ENCODE measurements at regions not wholly inside any gene's neighbourhood (a gene's known extent, or its start where the extent isn't known, plus 50 kb on each side); places are given as distances from the start of the nearest gene placed in this dataset.

- DNase-seq: no peak
- TF ChIP-seq GATA1 (IDR thresholded peaks at IDR 0.05; ENCODE audit: low read depth, low read length) (no peak), POLR2A (IDR thresholded peaks at IDR 0.05; ENCODE audit: low read length) (no peak)
Observed at GRCh38 chr2:104620801-104621200, 233.1 kb upstream of the POU3F3 start.

GRCh38 chr2:104635608-104636007 lies 218.3 kb upstream of the POU3F3 start:
- DNase-seq: no peak
- TF ChIP-seq GATA1 (IDR thresholded peaks at IDR 0.05; ENCODE audit: low read depth, low read length) (no peak), POLR2A (IDR thresholded peaks at IDR 0.05; ENCODE audit: low read length) (no peak)

GRCh38 chr2:104638190-104638858 lies 215.6 kb upstream of the POU3F3 start:
- TF ChIP-seq GATA1 (IDR thresholded peaks at IDR 0.05; ENCODE audit: low read depth, low read length) (no peak), POLR2A (IDR thresholded peaks at IDR 0.05; ENCODE audit: low read length) (no peak)
- DNase-seq: no peak

GRCh38 chr2:104638859-104639202 lies 215.1 kb upstream of the POU3F3 start:
- TF ChIP-seq GATA1 (IDR thresholded peaks at IDR 0.05; ENCODE audit: low read depth, low read length) (no peak), POLR2A (IDR thresholded peaks at IDR 0.05; ENCODE audit: low read length) (no peak)
- DNase-seq: no peak

- TF ChIP-seq GATA1 (IDR thresholded peaks at IDR 0.05; ENCODE audit: low read depth, low read length) (no peak), POLR2A (IDR thresholded peaks at IDR 0.05; ENCODE audit: low read length) (no peak)
- DNase-seq: no peak
Observed at GRCh38 chr2:104641786-104642185, 212.1 kb upstream of the POU3F3 start.

GRCh38 chr2:104648376-104648775 lies 205.5 kb upstream of the POU3F3 start:
- no peak for DNase-seq

GRCh38 chr2:104649866-104650265 lies 204.0 kb upstream of the POU3F3 start:
- DNase-seq: no peak
- TF ChIP-seq POLR2A (IDR thresholded peaks at IDR 0.05; ENCODE audit: low read length) (no peak), GATA1 (IDR thresholded peaks at IDR 0.05; ENCODE audit: low read depth, low read length) (no peak)

More at GRCh38 chr2:104648376-104648775, 205.5 kb upstream of the POU3F3 start:
- TF ChIP-seq POLR2A (IDR thresholded peaks at IDR 0.05; ENCODE audit: low read length) (no peak), GATA1 (IDR thresholded peaks at IDR 0.05; ENCODE audit: low read depth, low read length) (no peak)

- DNase-seq: no peak
- TF ChIP-seq GATA1 (IDR thresholded peaks at IDR 0.05; ENCODE audit: low read depth, low read length): no peak
- TF ChIP-seq POLR2A (IDR thresholded peaks at IDR 0.05; ENCODE audit: low read length): no peak
Observed at GRCh38 chr2:104650405-104650996, 203.4 kb upstream of the POU3F3 start.

- no peak for TF ChIP-seq GATA1 (IDR thresholded peaks at IDR 0.05; ENCODE audit: low read depth, low read length)
- no peak for TF ChIP-seq POLR2A (IDR thresholded peaks at IDR 0.05; ENCODE audit: low read length)
- DNase-seq: no peak
Observed at GRCh38 chr2:104654811-104655210, 199.1 kb upstream of the POU3F3 start.

- TF ChIP-seq POLR2A (IDR thresholded peaks at IDR 0.05; ENCODE audit: low read length): no peak
Observed at GRCh38 chr2:104656571-104657163, 197.2 kb upstream of the POU3F3 start.

GRCh38 chr2:104658144-104658835 lies 195.6 kb upstream of the POU3F3 start:
- DNase-seq: peak in 1 of 2 experiments; percentile 4
- no peak for TF ChIP-seq GATA1 (IDR thresholded peaks at IDR 0.05; ENCODE audit: low read depth, low read length)

More at GRCh38 chr2:104656571-104657163, 197.2 kb upstream of the POU3F3 start:
- DNase-seq: no peak

GRCh38 chr2:104658904-104659591 lies 194.9 kb upstream of the POU3F3 start:
- no peak for TF ChIP-seq GATA1 (IDR thresholded peaks at IDR 0.05; ENCODE audit: low read depth, low read length)
- no peak for TF ChIP-seq POLR2A (IDR thresholded peaks at IDR 0.05; ENCODE audit: low read length)
- DNase-seq: no peak

- TF ChIP-seq GATA1 (IDR thresholded peaks at IDR 0.05; ENCODE audit: low read depth, low read length): no peak
- TF ChIP-seq POLR2A (IDR thresholded peaks at IDR 0.05; ENCODE audit: low read length): no peak
- no peak for DNase-seq
Observed at GRCh38 chr2:104660991-104661390, 192.9 kb upstream of the POU3F3 start.

GRCh38 chr2:104664672-104665071 lies 189.2 kb upstream of the POU3F3 start:
- TF ChIP-seq GATA1 (IDR thresholded peaks at IDR 0.05; ENCODE audit: low read depth, low read length): no peak
- TF ChIP-seq POLR2A (IDR thresholded peaks at IDR 0.05; ENCODE audit: low read length): no peak
- peak in 1 of 2 experiments; percentile 0 for DNase-seq
